ENCODE measurements at regions not wholly inside any gene's neighbourhood (a gene's known extent, or its start where the extent isn't known, plus 50 kb on each side); places are given as distances from the start of the nearest gene placed in this dataset.

GRCh38 chr1:22323141-22323845, 128.4 kb upstream of the ZBTB40 start:
- no peak for DNase-seq
- WGBS, 2 donors = 77 to 80% methylated on average over 17 of the region's 17 CpGs
- no peak for ATAC-seq
- Histone ChIP-seq H3K4me1 (no peaks in the 10 kb centered on the region), H3K27me3 (no peaks in the 10 kb centered on the region), H3K27ac (no peak overlapping the region), H3K36me3 (replicated peaks in 1 of 2; ENCODE audit: insufficient read depth in 1 of 2, low read depth in 2 of 2) (no peaks in the 10 kb centered on the region), H3K4me3 (no peak overlapping the region), H3K9me3 (no peaks in the 10 kb centered on the region)
- intact Hi-C loops (cut with DNase I) = no loop called here
- TF ChIP-seq POLR2A (IDR thresholded peaks at IDR 0.05) = no peak
- TF ChIP-seq, protein P1, sequence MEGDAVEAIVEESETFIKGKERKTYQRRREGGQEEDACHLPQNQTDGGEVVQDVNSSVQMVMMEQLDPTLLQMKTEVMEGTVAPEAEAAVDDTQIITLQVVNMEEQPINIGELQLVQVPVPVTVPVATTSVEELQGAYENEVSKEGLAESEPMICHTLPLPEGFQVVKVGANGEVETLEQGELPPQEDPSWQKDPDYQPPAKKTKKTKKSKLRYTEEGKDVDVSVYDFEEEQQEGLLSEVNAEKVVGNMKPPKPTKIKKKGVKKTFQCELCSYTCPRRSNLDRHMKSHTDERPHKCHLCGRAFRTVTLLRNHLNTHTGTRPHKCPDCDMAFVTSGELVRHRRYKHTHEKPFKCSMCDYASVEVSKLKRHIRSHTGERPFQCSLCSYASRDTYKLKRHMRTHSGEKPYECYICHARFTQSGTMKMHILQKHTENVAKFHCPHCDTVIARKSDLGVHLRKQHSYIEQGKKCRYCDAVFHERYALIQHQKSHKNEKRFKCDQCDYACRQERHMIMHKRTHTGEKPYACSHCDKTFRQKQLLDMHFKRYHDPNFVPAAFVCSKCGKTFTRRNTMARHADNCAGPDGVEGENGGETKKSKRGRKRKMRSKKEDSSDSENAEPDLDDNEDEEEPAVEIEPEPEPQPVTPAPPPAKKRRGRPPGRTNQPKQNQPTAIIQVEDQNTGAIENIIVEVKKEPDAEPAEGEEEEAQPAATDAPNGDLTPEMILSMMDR (IDR thresholded peaks at IDR 0.05) = no peak

GRCh38 chr1:22323846-22324504, 127.7 kb upstream of the ZBTB40 start:
- H3K4me1 ChIP-seq = no peaks in the 10 kb centered on the region
- H3K4me3 ChIP-seq = no peak overlapping the region
- H3K27ac ChIP-seq = no peak overlapping the region
- no peak for DNase-seq
- H3K36me3 ChIP-seq (replicated peaks in 1 of 2; ENCODE audit: insufficient read depth in 1 of 2, low read depth in 2 of 2) = no peaks in the 10 kb centered on the region
- intact Hi-C loops (cut with DNase I) = no loop called here
- no peaks in the 10 kb centered on the region for H3K9me3 ChIP-seq
- no peak for TF ChIP-seq POLR2A (IDR thresholded peaks at IDR 0.05)
- TF ChIP-seq, protein P1 (IDR thresholded peaks at IDR 0.05) = no peak
- H3K27me3 ChIP-seq = no peaks in the 10 kb centered on the region
- WGBS, 2 donors = 89% methylated on average over 11 of the region's 11 CpGs
- no peak for ATAC-seq

DNA sequence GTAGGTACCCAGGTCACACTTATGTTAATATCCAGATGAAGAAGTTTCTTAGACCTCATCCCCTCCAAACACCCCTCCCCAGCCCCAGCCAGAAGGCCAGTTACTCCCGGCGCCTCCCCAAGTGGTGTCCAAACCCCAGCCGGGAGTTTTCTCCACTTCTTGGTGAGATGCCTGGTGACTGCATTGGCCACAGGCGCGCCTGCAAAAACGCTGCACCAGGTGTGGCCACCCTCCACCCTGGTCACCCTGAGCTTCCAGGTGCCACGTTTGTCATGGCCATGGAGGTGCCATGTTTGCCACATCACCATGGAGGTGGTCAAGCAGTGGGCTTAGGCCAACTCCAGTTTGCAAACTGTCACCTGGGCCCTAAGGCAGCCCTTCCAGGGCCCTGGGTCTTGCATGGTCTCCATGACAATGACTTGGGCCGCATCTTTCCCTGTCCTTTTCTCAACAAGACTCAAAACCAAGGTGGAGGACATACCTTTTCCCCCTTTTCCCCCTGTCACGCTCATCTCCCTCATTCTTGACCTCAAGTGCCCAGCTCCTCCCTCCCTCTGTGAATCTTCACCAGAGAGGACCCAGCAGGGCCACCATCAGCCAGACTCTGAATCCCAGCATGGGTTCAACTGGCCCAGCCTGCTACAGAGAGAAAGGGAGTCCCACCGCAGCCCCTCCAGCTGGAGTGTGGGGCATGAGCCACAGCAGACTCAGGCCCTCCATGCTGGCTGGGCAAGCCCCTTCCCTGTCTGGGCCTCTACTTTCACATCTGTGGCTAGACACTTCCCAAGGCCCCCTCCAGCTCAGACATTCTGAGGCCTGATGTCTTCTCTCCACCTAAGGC, 125.9 kb upstream of the ZBTB40 start:
- Histone ChIP-seq H3K36me3 (replicated peaks in 1 of 2; ENCODE audit: insufficient read depth in 1 of 2, low read depth in 2 of 2) (no peaks in the 10 kb centered on the region), H3K27me3 (no peaks in the 10 kb centered on the region), H3K4me3 (no peak overlapping the region), H3K4me1 (no peaks in the 10 kb centered on the region), H3K9me3 (no peaks in the 10 kb centered on the region), H3K27ac (no peak overlapping the region)
- ATAC-seq = no peak
- TF ChIP-seq, protein P1 (IDR thresholded peaks at IDR 0.05) = no peak
- no peak for TF ChIP-seq POLR2A (IDR thresholded peaks at IDR 0.05)
- intact Hi-C loops (cut with DNase I) = no loop called here
- DNase-seq = no peak
- 94% methylated on average over 7 to 10 of the region's 10 CpGs for WGBS, 2 donors

DNA sequence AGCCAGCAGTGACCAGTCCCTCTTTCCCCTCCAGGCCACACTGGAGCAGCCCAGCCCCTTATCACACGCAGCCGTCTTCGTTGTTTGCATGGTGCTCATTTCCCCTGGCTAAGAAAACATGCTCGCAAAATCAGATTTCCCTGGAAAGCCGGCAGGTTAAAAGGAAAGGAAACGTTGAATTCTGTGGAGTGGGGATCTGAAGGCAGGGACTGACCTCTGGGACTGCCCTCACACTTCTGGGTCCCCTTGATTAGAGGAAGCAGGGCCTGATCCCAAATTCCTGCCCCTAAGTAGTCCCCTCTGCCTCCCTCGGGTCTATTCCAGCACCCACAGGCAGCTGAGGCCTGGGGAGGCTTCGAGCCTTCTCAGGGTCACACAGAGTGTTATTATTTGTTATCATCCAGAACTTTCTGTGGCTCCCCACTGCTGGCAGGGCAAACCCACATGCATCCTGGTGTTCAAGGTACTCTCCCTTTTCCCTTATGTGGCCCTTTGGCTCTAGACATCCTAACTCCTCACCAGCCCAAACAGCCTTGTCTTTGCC, 125.2 kb upstream of the ZBTB40 start:
- Histone ChIP-seq H3K27me3 (no peaks in the 10 kb centered on the region), H3K36me3 (replicated peaks in 1 of 2; ENCODE audit: insufficient read depth in 1 of 2, low read depth in 2 of 2) (no peaks in the 10 kb centered on the region), H3K27ac (no peak overlapping the region), H3K4me1 (no peaks in the 10 kb centered on the region), H3K4me3 (no peak overlapping the region), H3K9me3 (no peaks in the 10 kb centered on the region)
- DNase-seq (no peak), ATAC-seq (no peak)
- TF ChIP-seq POLR2A (IDR thresholded peaks at IDR 0.05) = no peak
- TF ChIP-seq, protein P1 (IDR thresholded peaks at IDR 0.05) = no peak
- 77 to 88% methylated on average over 8 of the region's 8 CpGs for WGBS, 2 donors
- intact Hi-C loops (cut with DNase I) = no loop called here
